A549 (cell line): ENCODE measurements at regions not wholly inside any gene's neighbourhood (a gene's known extent, or its start where the extent isn't known, plus 50 kb on each side); places are given as distances from the start of the nearest gene placed in this dataset.

Experiments used
- CTCF ChIP-seq: fragments of >200 bp; sonication (Bioruptor Twin); formaldehyde crosslinking; IDR thresholded peaks from 3 replicates; pipeline ENCODE4 v1.5.1; 2016
- MAX ChIP-seq: IDR thresholded peaks from 2 replicates; pipeline ENCODE4 v1.6.1; 2012
- TF ChIP-seq, protein P1 (sequence below): IDR thresholded peaks from 2 replicates; pipeline ENCODE4 v1.6.1; 2012

GRCh38 chr5:2213121-2213730, 330.5 kb upstream of the IRX4 start:
- TF ChIP-seq CTCF (no peak), MAX (no peak)
- TF ChIP-seq, protein P1, sequence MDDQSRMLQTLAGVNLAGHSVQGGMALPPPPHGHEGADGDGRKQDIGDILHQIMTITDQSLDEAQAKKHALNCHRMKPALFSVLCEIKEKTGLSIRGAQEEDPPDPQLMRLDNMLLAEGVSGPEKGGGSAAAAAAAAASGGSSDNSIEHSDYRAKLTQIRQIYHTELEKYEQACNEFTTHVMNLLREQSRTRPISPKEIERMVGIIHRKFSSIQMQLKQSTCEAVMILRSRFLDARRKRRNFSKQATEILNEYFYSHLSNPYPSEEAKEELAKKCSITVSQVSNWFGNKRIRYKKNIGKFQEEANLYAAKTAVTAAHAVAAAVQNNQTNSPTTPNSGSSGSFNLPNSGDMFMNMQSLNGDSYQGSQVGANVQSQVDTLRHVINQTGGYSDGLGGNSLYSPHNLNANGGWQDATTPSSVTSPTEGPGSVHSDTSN = no peak
